ENCODE measurements at regions not wholly inside any gene's neighbourhood (a gene's known extent, or its start where the extent isn't known, plus 50 kb on each side); places are given as distances from the start of the nearest gene placed in this dataset.

DNA sequence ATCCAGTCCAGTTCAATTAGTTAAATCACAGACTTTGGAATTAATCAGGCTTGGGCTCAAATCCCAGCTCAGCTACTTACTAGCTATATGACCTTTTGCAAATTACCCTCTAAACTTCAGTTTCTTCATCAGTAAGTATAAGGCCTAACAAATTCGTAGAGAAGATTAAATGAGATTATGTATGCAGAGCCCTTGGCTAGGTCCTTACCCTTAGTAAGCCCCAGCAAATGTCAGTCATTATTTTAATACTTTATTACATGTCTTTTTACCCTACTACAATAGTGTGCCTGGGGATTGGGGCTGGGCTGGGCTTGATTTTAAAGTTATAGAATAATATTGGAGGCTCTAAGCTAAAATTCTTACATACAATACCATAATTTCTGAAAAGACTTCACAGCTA, 326.1 kb upstream of the PREP start:
- ChIA-PET CTCF (interaction anchor here (0.8 kb wide), 1 partner anchor 572 kb away, joined by 3 read pairs; no protein-coding TSS in a partner anchor), POLR2A (no interaction called here)

DNA sequence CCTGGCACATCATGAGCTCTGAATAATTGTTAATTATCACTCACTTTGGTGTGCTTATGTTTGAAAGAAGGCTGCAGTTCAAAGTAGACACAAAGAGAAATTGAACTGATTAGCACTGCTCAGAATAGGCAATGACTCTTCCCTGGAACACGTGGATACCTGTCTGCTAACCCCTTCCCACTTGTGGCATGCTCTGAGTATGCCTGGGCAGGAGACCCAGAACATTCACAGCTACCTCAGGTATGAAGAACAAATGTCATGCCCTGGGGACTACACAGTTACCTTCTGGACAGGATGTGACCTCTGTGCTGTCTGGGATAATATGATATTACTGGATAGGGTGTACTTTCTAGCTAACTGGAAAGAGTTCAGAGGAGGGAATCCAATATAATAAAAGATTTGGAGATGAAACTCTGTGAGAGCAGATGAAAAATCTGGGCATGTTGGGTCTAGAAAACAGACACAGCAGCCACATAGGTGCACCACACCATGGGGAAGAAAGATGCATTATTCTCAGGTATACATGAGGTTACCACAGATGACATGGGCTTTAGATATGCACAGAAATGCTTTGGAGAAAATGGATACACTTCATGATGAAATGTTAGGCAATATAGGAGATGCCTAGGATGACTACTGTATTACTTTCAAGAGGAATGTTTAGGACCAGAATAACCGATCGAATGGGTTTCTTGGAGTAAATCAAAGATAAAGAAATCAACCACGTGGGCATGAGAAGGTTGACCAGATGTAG, 324.2 kb upstream of the PREP start:
- H3K36me3 ChIP-seq (replicated peaks in 1 of 2; ENCODE audit: control insufficient read depth in 1 of 2, insufficient read depth in 2 of 2, low read length in 1 of 2): no peaks in the 10 kb centered on the region
- DNase-seq: no peak
- H4K20me1 ChIP-seq (ENCODE audit: insufficient read depth): no peaks in the 10 kb centered on the region
- no peak overlapping the region for H3K4me3 ChIP-seq (ENCODE audit: low read depth in 2 of 2, low read length in 1 of 2)
- H3K27ac ChIP-seq (ENCODE audit: low read depth in 2 of 2, low read length in 1 of 2): no peak overlapping the region
- TF ChIP-seq, protein P1, sequence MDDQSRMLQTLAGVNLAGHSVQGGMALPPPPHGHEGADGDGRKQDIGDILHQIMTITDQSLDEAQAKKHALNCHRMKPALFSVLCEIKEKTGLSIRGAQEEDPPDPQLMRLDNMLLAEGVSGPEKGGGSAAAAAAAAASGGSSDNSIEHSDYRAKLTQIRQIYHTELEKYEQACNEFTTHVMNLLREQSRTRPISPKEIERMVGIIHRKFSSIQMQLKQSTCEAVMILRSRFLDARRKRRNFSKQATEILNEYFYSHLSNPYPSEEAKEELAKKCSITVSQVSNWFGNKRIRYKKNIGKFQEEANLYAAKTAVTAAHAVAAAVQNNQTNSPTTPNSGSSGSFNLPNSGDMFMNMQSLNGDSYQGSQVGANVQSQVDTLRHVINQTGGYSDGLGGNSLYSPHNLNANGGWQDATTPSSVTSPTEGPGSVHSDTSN (IDR thresholded peaks at IDR 0.05): no peak
- TF ChIP-seq CHD2 (IDR thresholded peaks at IDR 0.05; ENCODE audit: low read length, partially characterized antibody): no peak
- no peak for TF ChIP-seq FOXM1 (IDR thresholded peaks at IDR 0.05; ENCODE audit: low read depth)
- TF ChIP-seq TEAD4 (IDR thresholded peaks at IDR 0.05; ENCODE audit: borderline replicate concordance, insufficient read depth): no peak
- no peak for TF ChIP-seq RXRA (IDR thresholded peaks at IDR 0.05; ENCODE audit: borderline replicate concordance, low read depth)
- TF ChIP-seq, protein P2, sequence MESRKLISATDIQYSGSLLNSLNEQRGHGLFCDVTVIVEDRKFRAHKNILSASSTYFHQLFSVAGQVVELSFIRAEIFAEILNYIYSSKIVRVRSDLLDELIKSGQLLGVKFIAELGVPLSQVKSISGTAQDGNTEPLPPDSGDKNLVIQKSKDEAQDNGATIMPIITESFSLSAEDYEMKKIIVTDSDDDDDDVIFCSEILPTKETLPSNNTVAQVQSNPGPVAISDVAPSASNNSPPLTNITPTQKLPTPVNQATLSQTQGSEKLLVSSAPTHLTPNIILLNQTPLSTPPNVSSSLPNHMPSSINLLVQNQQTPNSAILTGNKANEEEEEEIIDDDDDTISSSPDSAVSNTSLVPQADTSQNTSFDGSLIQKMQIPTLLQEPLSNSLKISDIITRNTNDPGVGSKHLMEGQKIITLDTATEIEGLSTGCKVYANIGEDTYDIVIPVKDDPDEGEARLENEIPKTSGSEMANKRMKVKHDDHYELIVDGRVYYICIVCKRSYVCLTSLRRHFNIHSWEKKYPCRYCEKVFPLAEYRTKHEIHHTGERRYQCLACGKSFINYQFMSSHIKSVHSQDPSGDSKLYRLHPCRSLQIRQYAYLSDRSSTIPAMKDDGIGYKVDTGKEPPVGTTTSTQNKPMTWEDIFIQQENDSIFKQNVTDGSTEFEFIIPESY (IDR thresholded peaks at IDR 0.05; ENCODE audit: borderline replicate concordance, low read depth): no peak
- no peak for TF ChIP-seq NFIC (IDR thresholded peaks at IDR 0.05; ENCODE audit: borderline replicate concordance)
- TF ChIP-seq EZH2phosphoT487 (IDR thresholded peaks at IDR 0.05; ENCODE audit: borderline replicate concordance, low read depth): no peak
- POLR2A ChIA-PET: no interaction called here
- H3K4me1 ChIP-seq (ENCODE audit: control insufficient read depth in 1 of 2, insufficient read depth in 2 of 2, low read depth in 1 of 2, low read length in 1 of 2): no peaks in the 10 kb centered on the region; a peak in 2 of 4 replicates
- H3K79me2 ChIP-seq (ENCODE audit: insufficient read depth): no peaks in the 10 kb centered on the region
- no peaks in the 10 kb centered on the region for H3K9me2 ChIP-seq
- 68% methylated on average over 4 of the region's 4 CpGs for WGBS (ENCODE audit: low lambda C conversion rate)
- no peaks in the 10 kb centered on the region for H3K9me3 ChIP-seq
- no peak overlapping the region for H3K9ac ChIP-seq
- no peaks in the 10 kb centered on the region for H3K27me3 ChIP-seq (ENCODE audit: insufficient read depth)
- H2AFZ ChIP-seq (ENCODE audit: low read depth): no peak overlapping the region
- CTCF ChIA-PET: interaction anchor here (0.6 kb wide), 1 partner anchor 409 kb away, joined by 3 read pairs; no protein-coding TSS in a partner anchor
- H3K4me2 ChIP-seq: no peak overlapping the region
- H3F3A ChIP-seq (replicated peaks; ENCODE audit: insufficient read depth): no peaks in the 10 kb centered on the region

More for the DNA sequence above, 326.1 kb upstream of the PREP start:
- H3K9me3 ChIP-seq: no peaks in the 10 kb centered on the region
- H3K4me3 ChIP-seq (ENCODE audit: low read depth in 2 of 2, low read length in 1 of 2): no peak overlapping the region
- H3K9me2 ChIP-seq: no peaks in the 10 kb centered on the region
- no peaks in the 10 kb centered on the region for H3F3A ChIP-seq (replicated peaks; ENCODE audit: insufficient read depth)
- no peak overlapping the region for H3K9ac ChIP-seq
- no peaks in the 10 kb centered on the region for H3K36me3 ChIP-seq (replicated peaks in 1 of 2; ENCODE audit: control insufficient read depth in 1 of 2, insufficient read depth in 2 of 2, low read length in 1 of 2)
- no peak overlapping the region for H3K27ac ChIP-seq (ENCODE audit: low read depth in 2 of 2, low read length in 1 of 2)
- H3K79me2 ChIP-seq (ENCODE audit: insufficient read depth): no peaks in the 10 kb centered on the region
- H3K4me1 ChIP-seq (ENCODE audit: control insufficient read depth in 1 of 2, insufficient read depth in 2 of 2, low read depth in 1 of 2, low read length in 1 of 2): no peaks in the 10 kb centered on the region; a peak in 2 of 4 replicates
- 55% methylated on average over 1 of the region's 1 CpG for WGBS (ENCODE audit: low lambda C conversion rate)
- no peak overlapping the region for H2AFZ ChIP-seq (ENCODE audit: low read depth)
- H3K27me3 ChIP-seq (ENCODE audit: insufficient read depth): no peaks in the 10 kb centered on the region
- no peak for DNase-seq
- no peak for TF ChIP-seq FOXM1 (IDR thresholded peaks at IDR 0.05; ENCODE audit: low read depth)
- no peak for TF ChIP-seq TEAD4 (IDR thresholded peaks at IDR 0.05; ENCODE audit: borderline replicate concordance, insufficient read depth)
- TF ChIP-seq TCF12 (IDR thresholded peaks at IDR 0.05): no peak
- H4K20me1 ChIP-seq (ENCODE audit: insufficient read depth): no peaks in the 10 kb centered on the region
- H3K4me2 ChIP-seq: no peak overlapping the region
